D721Med (cell line): ENCODE measurements at regions not wholly inside any gene's neighbourhood (a gene's known extent, or its start where the extent isn't known, plus 50 kb on each side); places are given as distances from the start of the nearest gene placed in this dataset.
"Not testable (repeated sequence)": the region's sequence is repeated elsewhere in the genome, so short reads cannot be mapped to it uniquely, and the experiment has no call there.

Experiments used
- DNase-seq: peaks from one replicate; pipeline ENCODE4 v3.0.0; 2011; ENCODE audit warnings: low spot score; ENCODE audit not compliant: insufficient read length
- FAIRE-seq: peaks from 2 replicates; lab custom pipeline; 2011; peaks lifted over from hg19 to GRCh38; lab: Jason Lieb, UNC
- CTCF ChIP-seq: IDR thresholded peaks from 2 replicates; pipeline ENCODE4 v1.5.1; 2012; ENCODE audit warnings: mild to moderate bottlenecking, control low read depth; ENCODE audit not compliant: insufficient read depth; ENCODE audit errors: missing control alignments

- no peak for TF ChIP-seq CTCF
- FAIRE-seq (no peak), DNase-seq (no peak)
Observed at GRCh38 chr10:56181607-56182006, 179.5 kb downstream of the ZWINT start.

- no peak for DNase-seq
- TF ChIP-seq CTCF = no peak
- no peak for FAIRE-seq
Observed at GRCh38 chr10:56178210-56178609, 182.8 kb downstream of the ZWINT start.

GRCh38 chr10:56155091-56155513 lies 206.0 kb downstream of the ZWINT start:
- FAIRE-seq, DNase-seq: not testable (repeated sequence)

GRCh38 chr10:56146806-56147205 lies 214.3 kb downstream of the ZWINT start:
- FAIRE-seq (no peak), DNase-seq (no peak)
- TF ChIP-seq CTCF = no peak

- DNase-seq = no peak
- FAIRE-seq = no peak
- TF ChIP-seq CTCF = no peak
Observed at GRCh38 chr10:56142092-56142728, 218.8 kb downstream of the ZWINT start.

GRCh38 chr10:56139405-56139804 lies 221.7 kb downstream of the ZWINT start:
- no peak for DNase-seq
- TF ChIP-seq CTCF = no peak
- FAIRE-seq = no peak

- no peak for FAIRE-seq
- DNase-seq = no peak
Observed at GRCh38 chr10:56135828-56136227, 225.2 kb downstream of the ZWINT start.

More at GRCh38 chr10:56135828-56136227, 225.2 kb downstream of the ZWINT start:
- TF ChIP-seq CTCF = no peak
